ENCODE measurements at regions not wholly inside any gene's neighbourhood (a gene's known extent, or its start where the extent isn't known, plus 50 kb on each side); places are given as distances from the start of the nearest gene placed in this dataset.

DNA sequence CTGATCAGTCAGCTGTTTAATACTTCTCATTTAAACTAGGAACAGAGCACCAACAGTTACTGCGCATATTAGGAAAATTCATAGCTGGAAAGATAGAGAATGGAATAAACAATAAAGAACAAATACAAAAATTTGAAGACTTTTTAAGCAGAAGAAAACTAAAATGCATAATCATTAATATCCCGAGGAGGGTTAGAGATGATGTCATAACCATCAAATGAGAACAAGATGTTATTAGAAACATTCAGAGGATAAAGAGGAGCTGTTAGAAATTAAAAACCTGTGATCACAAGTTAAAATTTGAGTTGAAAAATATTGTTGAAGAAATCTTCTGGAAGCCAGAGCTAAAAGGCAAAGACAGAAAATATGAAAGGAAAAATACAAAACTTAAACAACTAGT lies 54.0 kb upstream of the ALKAL2 start:
- no peak for TF ChIP-seq POLR2A (IDR thresholded peaks at IDR 0.05)
- TF ChIP-seq, protein P1, sequence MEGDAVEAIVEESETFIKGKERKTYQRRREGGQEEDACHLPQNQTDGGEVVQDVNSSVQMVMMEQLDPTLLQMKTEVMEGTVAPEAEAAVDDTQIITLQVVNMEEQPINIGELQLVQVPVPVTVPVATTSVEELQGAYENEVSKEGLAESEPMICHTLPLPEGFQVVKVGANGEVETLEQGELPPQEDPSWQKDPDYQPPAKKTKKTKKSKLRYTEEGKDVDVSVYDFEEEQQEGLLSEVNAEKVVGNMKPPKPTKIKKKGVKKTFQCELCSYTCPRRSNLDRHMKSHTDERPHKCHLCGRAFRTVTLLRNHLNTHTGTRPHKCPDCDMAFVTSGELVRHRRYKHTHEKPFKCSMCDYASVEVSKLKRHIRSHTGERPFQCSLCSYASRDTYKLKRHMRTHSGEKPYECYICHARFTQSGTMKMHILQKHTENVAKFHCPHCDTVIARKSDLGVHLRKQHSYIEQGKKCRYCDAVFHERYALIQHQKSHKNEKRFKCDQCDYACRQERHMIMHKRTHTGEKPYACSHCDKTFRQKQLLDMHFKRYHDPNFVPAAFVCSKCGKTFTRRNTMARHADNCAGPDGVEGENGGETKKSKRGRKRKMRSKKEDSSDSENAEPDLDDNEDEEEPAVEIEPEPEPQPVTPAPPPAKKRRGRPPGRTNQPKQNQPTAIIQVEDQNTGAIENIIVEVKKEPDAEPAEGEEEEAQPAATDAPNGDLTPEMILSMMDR (IDR thresholded peaks at IDR 0.05): no peak
